GM18858 (cell line): ENCODE measurements at regions not wholly inside any gene's neighbourhood (a gene's known extent, or its start where the extent isn't known, plus 50 kb on each side); places are given as distances from the start of the nearest gene placed in this dataset.
"Not testable (repeated sequence)": the region's sequence is repeated elsewhere in the genome, so short reads cannot be mapped to it uniquely, and the experiment has no call there.

Experiments
- ATAC-seq: cut with Tn5 transposase; IDR thresholded peaks from one replicate; pipeline ENCODE4 v1.9.1; 2021; ENCODE audit not compliant: unreplicated experiment

DNA sequence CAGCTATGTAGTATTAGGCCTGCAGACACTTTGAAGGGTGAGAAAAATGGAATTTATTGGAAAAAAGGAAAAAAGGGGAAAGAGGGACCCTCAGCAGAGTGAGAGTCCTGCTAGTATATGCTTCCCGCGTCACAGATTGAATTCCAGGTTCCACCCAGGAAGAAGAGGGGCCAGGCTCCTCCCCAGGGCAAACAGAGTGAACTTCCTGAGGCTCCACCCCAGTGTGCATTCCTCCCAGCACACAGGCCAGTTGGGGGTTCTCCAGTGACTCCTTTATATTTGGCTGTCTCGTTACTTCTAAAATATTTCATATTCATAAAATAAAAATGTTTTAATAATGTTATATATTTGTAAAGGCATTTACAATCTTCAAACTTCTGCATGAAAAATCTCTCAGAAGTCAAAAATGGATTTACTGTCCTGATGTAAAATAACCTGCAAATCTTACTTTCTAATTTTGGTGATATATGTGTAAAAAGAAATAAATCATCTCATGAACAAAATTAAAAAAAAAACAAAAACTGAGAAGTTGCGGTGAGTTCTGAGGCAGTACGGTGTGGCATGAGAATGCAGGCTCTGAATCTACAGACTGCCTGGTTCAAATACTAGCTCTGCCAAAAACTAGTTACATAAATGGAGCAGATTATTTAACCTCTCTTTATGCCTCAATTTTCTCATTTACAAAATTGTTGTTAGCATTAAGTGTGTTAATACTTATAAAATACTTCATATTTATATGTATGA lies 175.8 kb upstream of the P2RY1 start:
- no peak for ATAC-seq

DNA sequence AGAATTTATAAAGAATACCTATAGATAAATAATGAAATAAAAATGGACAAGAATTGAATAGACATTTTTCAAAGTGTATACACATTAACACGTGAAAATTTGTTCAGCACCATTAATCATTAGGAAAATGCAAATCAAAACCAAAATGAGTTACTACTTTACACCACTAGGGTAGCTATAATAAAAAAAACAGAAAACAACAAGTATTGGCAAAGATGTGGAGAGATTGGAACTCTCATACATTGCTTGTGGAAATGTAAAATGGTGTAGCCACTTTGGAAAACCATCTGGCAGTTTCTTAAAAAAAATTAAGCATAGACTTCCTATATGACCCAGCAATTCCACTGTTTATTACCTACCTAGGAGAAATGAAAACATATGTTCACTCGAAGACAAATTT lies 172.8 kb upstream of the P2RY1 start:
- no peak for ATAC-seq

DNA sequence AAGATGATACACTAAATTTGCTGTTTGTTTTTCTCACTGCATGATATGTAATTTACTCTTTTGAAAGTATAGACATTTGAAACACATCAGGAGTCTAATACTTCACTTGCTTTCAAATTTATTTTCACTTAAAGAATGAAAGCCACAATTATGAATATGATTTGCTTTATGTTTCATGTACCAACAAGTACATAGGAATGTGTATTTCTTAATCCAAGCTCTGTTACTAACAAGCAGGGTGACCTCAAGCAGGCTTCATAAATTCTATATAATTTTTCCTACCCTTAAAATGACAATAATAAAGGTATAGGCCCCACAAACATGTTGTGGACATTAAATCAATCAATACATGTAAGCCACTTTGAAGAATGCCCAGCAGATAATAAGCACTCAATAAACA lies 170.2 kb upstream of the P2RY1 start:
- no peak for ATAC-seq

GRCh38 chr3:152667267-152667666 lies 167.7 kb upstream of the P2RY1 start:
- ATAC-seq = no peak

DNA sequence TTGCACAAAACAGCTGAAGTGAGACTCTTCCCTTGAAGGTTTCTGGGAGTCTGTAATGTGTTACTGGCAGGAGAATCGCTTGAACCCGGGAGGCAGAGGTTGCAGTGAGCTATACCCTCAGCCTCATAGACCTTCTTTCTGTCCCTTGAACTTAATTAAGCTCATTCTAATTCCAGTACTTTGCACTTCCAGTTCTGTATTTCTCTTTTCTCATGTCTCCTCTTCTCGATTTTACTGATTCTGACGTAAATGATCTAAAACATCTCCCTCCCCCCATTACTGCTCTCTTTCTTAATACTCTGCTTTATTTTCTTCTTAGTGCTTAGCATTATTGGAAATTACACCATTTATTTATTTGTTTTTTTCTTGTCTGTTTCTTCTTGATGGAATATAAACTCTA lies 165.4 kb upstream of the P2RY1 start:
- ATAC-seq = no peak

DNA sequence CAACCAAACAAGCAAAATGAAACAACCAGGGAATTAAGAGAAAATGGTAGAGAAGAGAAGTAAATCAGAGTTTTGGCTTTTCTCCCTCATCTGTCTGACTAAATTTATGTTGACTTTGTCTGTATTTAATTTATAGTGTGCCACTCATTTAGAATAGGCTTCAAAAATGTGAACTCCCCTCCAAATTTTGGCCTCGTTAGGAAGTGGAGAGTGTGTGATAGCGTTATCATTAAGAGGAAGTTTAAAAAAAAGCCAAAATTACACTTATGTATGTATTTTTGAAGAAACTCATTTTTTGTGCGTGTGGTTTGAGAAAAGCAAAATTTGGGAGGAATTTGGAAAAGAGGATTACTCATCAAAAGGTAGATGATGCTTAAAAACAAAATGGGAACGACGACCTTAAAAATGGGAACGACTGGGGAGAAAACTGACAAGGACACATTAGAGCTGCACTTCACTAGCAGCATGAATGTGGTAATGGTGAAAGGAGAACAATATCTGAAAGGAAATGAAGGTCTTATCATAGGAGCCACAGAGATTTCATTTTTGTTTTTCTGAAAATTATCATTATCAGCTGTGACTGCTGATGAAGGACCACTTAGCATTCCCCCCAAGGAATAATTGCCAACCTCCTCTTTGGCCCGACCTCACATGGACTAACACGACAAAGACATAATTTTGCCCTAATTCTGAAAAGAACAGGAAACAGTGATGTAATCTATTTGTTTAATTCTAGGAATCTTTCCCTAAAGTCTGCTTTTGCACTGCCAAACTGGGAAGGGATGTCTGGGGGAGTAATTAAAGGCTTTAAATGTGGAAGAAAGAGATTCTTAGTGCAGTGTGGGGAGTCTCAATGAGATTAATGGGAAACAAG lies 163.2 kb upstream of the P2RY1 start:
- no peak for ATAC-seq

DNA sequence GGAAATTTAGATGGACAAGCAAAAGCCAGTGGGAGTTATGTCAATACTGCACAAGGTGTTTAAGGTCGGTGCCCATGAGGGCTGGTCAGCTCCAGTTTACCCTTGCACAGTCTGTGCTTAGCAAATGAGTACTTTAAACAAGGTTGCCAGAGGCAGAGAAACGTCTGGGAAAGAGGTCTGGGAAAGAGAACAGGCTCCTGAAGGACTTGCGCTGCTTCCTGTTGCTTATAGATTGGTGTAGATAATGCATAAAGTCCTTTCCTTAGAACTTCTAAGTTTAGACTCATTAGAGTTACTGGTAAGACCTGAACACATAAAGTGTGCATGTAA lies 162.6 kb upstream of the P2RY1 start:
- ATAC-seq = no peak

GRCh38 chr3:152676810-152677379 lies 158.0 kb upstream of the P2RY1 start:
- no peak for ATAC-seq

DNA sequence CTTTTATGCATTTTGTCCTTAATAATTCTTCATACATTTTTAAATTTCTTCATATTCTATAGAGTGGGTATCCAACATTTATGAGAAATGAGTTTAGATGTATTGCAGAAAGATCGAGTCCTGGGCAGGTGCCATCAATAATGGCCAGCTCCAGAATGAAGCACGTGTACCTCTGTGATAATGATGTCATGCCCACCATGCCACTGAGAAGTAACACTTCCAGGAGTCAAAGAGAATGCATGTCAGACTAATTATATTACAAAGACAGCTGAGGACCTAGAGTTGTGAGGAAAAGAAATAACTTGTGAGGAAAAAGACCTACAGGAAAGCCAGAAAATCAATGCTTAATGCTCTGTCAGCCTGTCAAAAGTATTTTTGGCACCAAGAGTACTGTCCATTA lies 157.4 kb upstream of the P2RY1 start:
- ATAC-seq = no peak

- ATAC-seq = no peak
These were observed 152.5 kb upstream of the P2RY1 start for GRCh38 chr3:152682477-152682876.

- no peak for ATAC-seq
These were observed 151.4 kb upstream of the P2RY1 start for GRCh38 chr3:152683521-152683999.

- no peak for ATAC-seq
These were observed 150.7 kb upstream of the P2RY1 start for GRCh38 chr3:152684279-152684678.

- no peak for ATAC-seq
These were observed 146.6 kb upstream of the P2RY1 start for GRCh38 chr3:152688313-152688712.

DNA sequence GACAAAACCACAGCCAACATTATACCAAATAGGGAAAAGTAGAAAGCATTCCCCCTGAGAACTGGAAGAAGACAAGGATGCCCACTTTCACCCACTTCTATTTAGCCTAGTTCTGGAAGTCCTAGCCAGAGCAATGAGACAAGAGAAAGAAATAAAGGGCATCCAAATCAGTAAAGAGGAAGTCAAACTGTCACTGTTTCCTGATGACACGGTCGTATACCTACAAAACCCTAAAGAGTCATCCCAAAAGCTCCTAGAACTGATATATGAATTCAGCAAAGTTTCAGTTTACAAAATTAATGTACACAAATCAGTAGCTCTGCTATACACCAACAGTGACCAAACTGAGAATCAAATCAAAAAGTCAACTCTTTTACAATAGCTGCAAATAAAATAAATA lies 142.6 kb upstream of the P2RY1 start:
- ATAC-seq = not testable (repeated sequence)

DNA sequence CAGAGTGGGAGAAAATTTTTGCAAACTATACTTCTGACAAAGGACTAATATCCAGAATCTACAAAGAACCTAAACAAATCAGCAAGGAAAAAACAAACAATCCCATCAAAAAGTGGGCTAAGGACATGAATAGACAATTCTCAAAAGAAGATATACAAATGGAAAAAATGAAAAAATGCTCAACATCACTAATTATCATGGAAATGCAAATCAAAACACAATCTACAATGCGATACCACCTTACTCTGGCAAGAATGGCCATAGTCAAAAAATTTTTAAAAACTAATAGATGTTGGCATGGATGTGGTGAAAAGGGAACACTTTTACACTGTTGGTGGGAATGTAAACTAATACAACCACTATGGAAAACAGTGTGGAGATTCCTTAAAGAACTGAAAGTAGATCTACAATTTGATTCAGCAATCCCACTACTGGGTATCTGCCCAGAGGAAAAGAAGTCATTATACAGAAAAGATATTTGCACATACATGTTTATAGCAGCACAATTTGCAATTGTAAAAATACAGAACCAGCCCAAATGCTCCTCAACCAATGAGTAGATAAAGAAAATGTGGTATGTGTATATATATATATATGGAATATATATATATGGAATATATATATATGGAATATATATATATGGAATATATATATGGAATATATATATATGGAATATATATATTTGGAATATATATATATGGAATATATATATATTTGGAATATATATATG lies 141.2 kb upstream of the P2RY1 start:
- not testable (repeated sequence) for ATAC-seq

- no peak for ATAC-seq
These were observed 139.1 kb upstream of the P2RY1 start for GRCh38 chr3:152695840-152696239.

DNA sequence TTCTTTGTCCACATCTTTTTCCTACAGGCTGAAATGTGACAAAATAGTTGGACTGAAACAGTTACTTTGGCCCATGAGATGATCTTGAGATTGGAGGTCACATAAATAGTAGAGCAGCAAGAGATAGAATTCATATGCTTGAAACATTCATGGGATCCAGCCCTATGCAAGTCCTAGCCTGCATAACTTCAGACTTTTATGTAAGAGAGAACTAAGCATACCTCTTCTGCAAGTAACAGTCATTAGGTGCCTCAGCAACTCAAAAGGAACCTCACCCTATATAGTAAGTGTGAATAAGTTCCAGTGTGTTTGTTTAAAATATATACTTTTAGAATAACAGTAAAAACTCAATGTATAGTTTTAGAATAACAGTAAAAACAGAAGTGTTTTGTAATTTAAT lies 138.0 kb upstream of the P2RY1 start:
- no peak for ATAC-seq

GRCh38 chr3:152703245-152703890 lies 131.6 kb upstream of the P2RY1 start:
- ATAC-seq = no peak

- no peak for ATAC-seq
These were observed 127.8 kb upstream of the P2RY1 start for GRCh38 chr3:152706991-152707713.

GRCh38 chr3:152709659-152710058 lies 125.3 kb upstream of the P2RY1 start:
- no peak for ATAC-seq
